ENCODE measurements at regions not wholly inside any gene's neighbourhood (a gene's known extent, or its start where the extent isn't known, plus 50 kb on each side); places are given as distances from the start of the nearest gene placed in this dataset.

DNA sequence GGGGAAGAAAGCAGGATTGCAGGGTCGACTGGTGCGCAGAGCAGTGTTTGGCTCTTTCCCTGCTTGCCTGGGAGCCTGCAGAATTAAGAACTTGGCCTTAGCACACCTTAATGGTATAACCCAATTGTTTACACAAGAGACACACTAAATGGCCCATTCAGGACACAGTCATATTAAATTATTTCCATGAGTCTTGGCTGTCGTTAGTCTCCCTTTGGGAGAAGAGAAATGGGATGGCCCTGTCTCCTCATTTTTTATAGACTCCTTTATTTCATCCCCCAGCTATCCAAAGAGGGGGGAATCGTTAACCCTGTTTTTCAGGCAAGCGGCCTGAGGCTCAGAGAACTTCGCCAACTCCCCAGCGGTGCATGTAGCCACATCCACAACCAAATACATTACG is 282.5 kb downstream of the SUCLA2 start:
- CTCF ChIA-PET = no interaction called here
- intact Hi-C loops (cut with micrococcal nuclease) = no loop called here

More for the DNA sequence above, 282.5 kb downstream of the SUCLA2 start:
- DNase-seq = no peak
- H3K36me3 ChIP-seq (ENCODE audit: control insufficient read depth, insufficient read depth, low read length) = no peaks in the 10 kb centered on the region
- H3K27ac ChIP-seq (ENCODE audit: insufficient read depth, low read length) = no peak overlapping the region
- POLR2A ChIA-PET (ENCODE audit: unreplicated experiment) = no interaction called here
- H3K23ac ChIP-seq (ENCODE audit: low read depth, low read length) = no peak overlapping the region
- H3K4me2 ChIP-seq (ENCODE audit: low read depth, low read length) = no peak overlapping the region
- H2AFZ ChIP-seq (replicated peaks; ENCODE audit: low read length, poor library complexity) = no peak overlapping the region
- no CpG with 5 or more reads among the region's 8 CpGs for WGBS, 2 experiments (ENCODE audit: extremely low coverage in 2 of 2, insufficient read length in 1 of 2)
- in situ Hi-C loops (cut with MboI; ENCODE audit: low sequenced_read_pairs) (no loop called here), dilution Hi-C loops (cut with HindIII; ENCODE audit: low sequenced_read_pairs, unreplicated experiment) (no loop called here)
- TF ChIP-seq BHLHE40 (IDR thresholded peaks at IDR 0.05; ENCODE audit: low read depth, low read length) = no peak
- no peak overlapping the region for H2BK5ac ChIP-seq (ENCODE audit: low read depth, low read length, poor library complexity, severe bottlenecking)
- BruUV-seq (replicated peaks) = no TSS peak
- no peak overlapping the region for H2AK9ac ChIP-seq (replicated peaks; ENCODE audit: low read depth, low read length, poor library complexity)
- no peak overlapping the region for H3K56ac ChIP-seq (ENCODE audit: extremely low read depth, insufficient read depth, low read length)
- H3K27me3 ChIP-seq (ENCODE audit: control insufficient read depth, insufficient read depth, low read length) = peaks cover 10% of the 10 kb centered on the region; the same call in 1 of the 2 replicates
- H4K91ac ChIP-seq (ENCODE audit: insufficient read depth, low read depth, low read length) = no peak overlapping the region
- no peaks in the 10 kb centered on the region for H4K20me1 ChIP-seq (ENCODE audit: insufficient read depth, low read length)
- H3K9ac ChIP-seq (ENCODE audit: low read depth, low read length) = no peak overlapping the region
- no peaks in the 10 kb centered on the region for H3K79me1 ChIP-seq (ENCODE audit: low read depth in 1 of 2, low read length in 2 of 2)
- no peaks in the 10 kb centered on the region for H3K4me1 ChIP-seq (ENCODE audit: control insufficient read depth, insufficient read depth, low read length)
- H2BK20ac ChIP-seq (ENCODE audit: low read depth, low read length) = no peak overlapping the region
- H2BK15ac ChIP-seq (ENCODE audit: low read depth, low read length) = no peak overlapping the region
- H2BK120ac ChIP-seq (ENCODE audit: low read depth, low read length) = no peak overlapping the region
- no peak overlapping the region for H3K4me3 ChIP-seq (ENCODE audit: insufficient read depth, low read depth, low read length)
- H3K14ac ChIP-seq (replicated peaks; ENCODE audit: low read depth, low read length) = no peak overlapping the region
- no peak overlapping the region for H3K18ac ChIP-seq (ENCODE audit: low read depth, low read length)
- no peak for ATAC-seq (ENCODE audit: low read depth)
- H2AK5ac ChIP-seq (ENCODE audit: low read depth, low read length) = no peak overlapping the region
- no peak overlapping the region for H3K4ac ChIP-seq (ENCODE audit: low read depth, low read length)
- H3K9me3 ChIP-seq (ENCODE audit: control insufficient read depth, insufficient read depth, low read length) = no peaks in the 10 kb centered on the region
- H3K9me1 ChIP-seq (ENCODE audit: insufficient read depth, low read length) = no peaks in the 10 kb centered on the region
- H4K8ac ChIP-seq (ENCODE audit: low read depth in 2 of 2, low read length in 2 of 2) = no peak overlapping the region
- no peak overlapping the region for H4K5ac ChIP-seq (ENCODE audit: low read depth, low read length)
